ENCODE measurements at regions not wholly inside any gene's neighbourhood (a gene's known extent, or its start where the extent isn't known, plus 50 kb on each side); places are given as distances from the start of the nearest gene placed in this dataset.

DNA sequence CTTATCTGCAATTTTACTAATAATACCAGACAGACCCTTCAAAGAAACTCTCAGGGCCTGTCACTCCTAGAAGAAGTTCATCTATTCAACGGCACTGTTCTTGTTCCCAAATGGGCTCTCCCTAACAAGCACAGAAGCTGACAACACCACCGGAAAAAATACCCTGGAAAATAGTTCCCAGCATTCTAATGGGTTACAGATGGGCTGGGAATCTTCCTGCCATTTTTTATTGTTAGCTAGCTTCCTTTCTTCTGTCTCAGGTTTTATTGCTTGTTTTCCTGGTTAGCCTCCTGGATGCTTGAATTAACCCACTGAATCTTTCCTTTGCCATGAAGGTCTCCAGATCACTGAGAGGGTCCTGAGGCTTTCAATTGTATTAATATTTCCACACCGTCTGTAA is 689.8 kb upstream of the NRP1 start:
- H3K36me3 ChIP-seq (ENCODE audit: insufficient read depth, low read length): no peaks in the 10 kb centered on the region
- H3K79me2 ChIP-seq (ENCODE audit: insufficient read depth, low read length): no peaks in the 10 kb centered on the region
- H3K27me3 ChIP-seq (ENCODE audit: insufficient read depth, low read length): no peaks in the 10 kb centered on the region
- no peak for DNase-seq (ENCODE audit: insufficient read length, low spot score, missing footprints)
- no peaks in the 10 kb centered on the region for H3K9me3 ChIP-seq (ENCODE audit: low read depth, low read length)
- no peak overlapping the region for H2AFZ ChIP-seq (ENCODE audit: low read length)
- TF ChIP-seq, protein P1, sequence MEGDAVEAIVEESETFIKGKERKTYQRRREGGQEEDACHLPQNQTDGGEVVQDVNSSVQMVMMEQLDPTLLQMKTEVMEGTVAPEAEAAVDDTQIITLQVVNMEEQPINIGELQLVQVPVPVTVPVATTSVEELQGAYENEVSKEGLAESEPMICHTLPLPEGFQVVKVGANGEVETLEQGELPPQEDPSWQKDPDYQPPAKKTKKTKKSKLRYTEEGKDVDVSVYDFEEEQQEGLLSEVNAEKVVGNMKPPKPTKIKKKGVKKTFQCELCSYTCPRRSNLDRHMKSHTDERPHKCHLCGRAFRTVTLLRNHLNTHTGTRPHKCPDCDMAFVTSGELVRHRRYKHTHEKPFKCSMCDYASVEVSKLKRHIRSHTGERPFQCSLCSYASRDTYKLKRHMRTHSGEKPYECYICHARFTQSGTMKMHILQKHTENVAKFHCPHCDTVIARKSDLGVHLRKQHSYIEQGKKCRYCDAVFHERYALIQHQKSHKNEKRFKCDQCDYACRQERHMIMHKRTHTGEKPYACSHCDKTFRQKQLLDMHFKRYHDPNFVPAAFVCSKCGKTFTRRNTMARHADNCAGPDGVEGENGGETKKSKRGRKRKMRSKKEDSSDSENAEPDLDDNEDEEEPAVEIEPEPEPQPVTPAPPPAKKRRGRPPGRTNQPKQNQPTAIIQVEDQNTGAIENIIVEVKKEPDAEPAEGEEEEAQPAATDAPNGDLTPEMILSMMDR (IDR thresholded peaks at IDR 0.05; ENCODE audit: extremely low read depth, low read depth, low read length): no peak
- H3K4me3 ChIP-seq (ENCODE audit: insufficient read depth, low read length): no peak overlapping the region
- H4K20me1 ChIP-seq (ENCODE audit: insufficient read depth, low read length): no peaks in the 10 kb centered on the region
- no peaks in the 10 kb centered on the region for H3K4me1 ChIP-seq (ENCODE audit: insufficient read depth, low read length)
- H3K4me2 ChIP-seq (ENCODE audit: insufficient read depth, low read length): no peak overlapping the region
- H3K27ac ChIP-seq (ENCODE audit: low read depth, low read length): no peak overlapping the region

DNA sequence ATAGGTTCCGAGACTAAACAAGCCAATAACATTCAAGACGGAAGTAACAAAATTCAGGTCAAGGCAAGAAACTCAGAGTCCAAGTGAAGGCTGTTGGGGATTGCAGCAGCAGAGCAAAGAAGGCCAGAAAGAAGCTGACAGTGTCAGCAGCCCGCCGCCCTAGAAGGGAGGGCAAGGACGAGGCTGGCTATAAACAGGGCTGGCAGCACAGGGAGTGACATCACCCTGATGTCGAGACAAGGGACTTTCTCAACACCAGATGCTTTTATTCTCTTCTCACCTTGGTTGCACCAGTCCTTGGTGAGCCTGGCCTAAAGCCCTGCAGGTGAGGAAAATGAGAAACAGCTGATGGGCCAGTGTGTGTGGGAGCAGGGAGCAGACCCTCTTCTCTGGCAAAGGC is 687.7 kb upstream of the NRP1 start:
- Histone ChIP-seq H3K9me3 (ENCODE audit: low read depth, low read length) (no peaks in the 10 kb centered on the region), H3K79me2 (ENCODE audit: insufficient read depth, low read length) (no peaks in the 10 kb centered on the region), H3K4me1 (ENCODE audit: insufficient read depth, low read length) (no peaks in the 10 kb centered on the region), H3K27ac (ENCODE audit: low read depth, low read length) (no peak overlapping the region), H3K4me3 (ENCODE audit: insufficient read depth, low read length) (no peak overlapping the region), H3K27me3 (ENCODE audit: insufficient read depth, low read length) (no peaks in the 10 kb centered on the region), H2AFZ (ENCODE audit: low read length) (no peak overlapping the region), H4K20me1 (ENCODE audit: insufficient read depth, low read length) (no peaks in the 10 kb centered on the region), H3K36me3 (ENCODE audit: insufficient read depth, low read length) (no peaks in the 10 kb centered on the region), H3K4me2 (ENCODE audit: insufficient read depth, low read length) (no peak overlapping the region)
- TF ChIP-seq, protein P1 (IDR thresholded peaks at IDR 0.05; ENCODE audit: extremely low read depth, low read depth, low read length): no peak
- no peak for DNase-seq (ENCODE audit: insufficient read length, low spot score, missing footprints)

GRCh38 chr10:34018784-34019183 is 684.3 kb upstream of the NRP1 start:
- Histone ChIP-seq H2AFZ (ENCODE audit: low read length) (no peak overlapping the region), H3K36me3 (ENCODE audit: insufficient read depth, low read length) (no peaks in the 10 kb centered on the region), H3K4me2 (ENCODE audit: insufficient read depth, low read length) (no peak overlapping the region), H3K79me2 (ENCODE audit: insufficient read depth, low read length) (no peaks in the 10 kb centered on the region), H3K9me3 (ENCODE audit: low read depth, low read length) (no peaks in the 10 kb centered on the region), H4K20me1 (ENCODE audit: insufficient read depth, low read length) (no peaks in the 10 kb centered on the region), H3K4me1 (ENCODE audit: insufficient read depth, low read length) (no peaks in the 10 kb centered on the region), H3K27ac (ENCODE audit: low read depth, low read length) (no peak overlapping the region), H3K27me3 (ENCODE audit: insufficient read depth, low read length) (peaks cover 4% of the 10 kb centered on the region), H3K4me3 (ENCODE audit: insufficient read depth, low read length) (no peak overlapping the region)
- TF ChIP-seq, protein P1 (IDR thresholded peaks at IDR 0.05; ENCODE audit: extremely low read depth, low read depth, low read length): no peak
- DNase-seq (ENCODE audit: insufficient read length, low spot score, missing footprints): no peak

DNA sequence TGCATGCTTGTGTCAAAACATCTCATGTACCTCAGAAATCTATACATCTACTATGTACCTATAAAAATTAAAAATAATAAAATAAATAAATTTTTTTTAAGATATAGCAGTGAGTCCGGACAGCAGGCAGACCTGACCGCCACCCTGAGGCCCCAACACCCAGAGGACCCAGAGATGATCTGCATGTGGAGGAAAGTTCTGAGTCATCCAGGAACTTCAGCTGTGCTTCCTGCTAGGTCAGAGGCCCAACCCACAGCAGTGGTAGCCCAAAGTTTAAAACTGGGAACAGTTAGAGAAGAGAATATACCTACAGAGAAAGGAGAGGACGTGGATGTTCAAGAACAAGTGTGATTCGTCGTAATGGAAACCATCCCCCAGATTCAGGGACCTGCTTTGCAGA is 683.7 kb upstream of the NRP1 start:
- peaks cover 9% of the 10 kb centered on the region for H3K27me3 ChIP-seq (ENCODE audit: insufficient read depth, low read length)
- H2AFZ ChIP-seq (ENCODE audit: low read length): no peak overlapping the region
- H3K27ac ChIP-seq (ENCODE audit: low read depth, low read length): no peak overlapping the region
- H3K4me3 ChIP-seq (ENCODE audit: insufficient read depth, low read length): no peak overlapping the region
- no peaks in the 10 kb centered on the region for H3K36me3 ChIP-seq (ENCODE audit: insufficient read depth, low read length)
- no peaks in the 10 kb centered on the region for H3K9me3 ChIP-seq (ENCODE audit: low read depth, low read length)
- no peaks in the 10 kb centered on the region for H4K20me1 ChIP-seq (ENCODE audit: insufficient read depth, low read length)
- H3K4me1 ChIP-seq (ENCODE audit: insufficient read depth, low read length): no peaks in the 10 kb centered on the region
- H3K4me2 ChIP-seq (ENCODE audit: insufficient read depth, low read length): no peak overlapping the region
- TF ChIP-seq, protein P1 (IDR thresholded peaks at IDR 0.05; ENCODE audit: extremely low read depth, low read depth, low read length): no peak
- no peak for DNase-seq (ENCODE audit: insufficient read length, low spot score, missing footprints)
- H3K79me2 ChIP-seq (ENCODE audit: insufficient read depth, low read length): no peaks in the 10 kb centered on the region

Measured in osteoblast (primary cell).